Astrocyte of the spinal cord (primary cell): ENCODE measurements at regions not wholly inside any gene's neighbourhood (a gene's known extent, or its start where the extent isn't known, plus 50 kb on each side); places are given as distances from the start of the nearest gene placed in this dataset.

Source experiments
- DNase-seq: peaks from one replicate; pipeline ENCODE4 v3.0.0; 2011; ENCODE audit warnings: low read depth, low spot score
- H3K4me3 ChIP-seq: 2 replicates; pipeline ENCODE4 v1.5.1; 2011; ENCODE audit warnings: low read depth, mild to moderate bottlenecking, low read length, moderate library complexity
- CTCF ChIP-seq: IDR thresholded peaks from 2 replicates; pipeline ENCODE4 v1.5.1; 2012; ENCODE audit warnings: low read depth, mild to moderate bottlenecking, low read length, inconsistent platforms
- in situ Hi-C: cut with HindIII; loops from 2 replicates; pipeline ENCODE4 v1.10.0; 2017; ENCODE audit warnings: low sequenced_read_pairs

- in situ Hi-C loops, result no loop called here
- no peak for TF ChIP-seq CTCF
- DNase-seq, result no peak
- no peak overlapping the region for H3K4me3 ChIP-seq
Measured at GRCh38 chr2:121098556-121098955, 186.4 kb downstream of the TFCP2L1 start.

- no peak for DNase-seq
- peak; percentile 57 for TF ChIP-seq CTCF
- in situ Hi-C loops, result no loop called here
- H3K4me3 ChIP-seq, result no peak overlapping the region
Measured at GRCh38 chr2:121099329-121100290, 185.4 kb downstream of the TFCP2L1 start.

- no peak overlapping the region for H3K4me3 ChIP-seq
- DNase-seq, result no peak
- in situ Hi-C loops, result no loop called here
- TF ChIP-seq CTCF, result no peak
Measured at GRCh38 chr2:121101093-121101715, 183.8 kb downstream of the TFCP2L1 start.

- in situ Hi-C loops, result no loop called here
- H3K4me3 ChIP-seq, result no peak overlapping the region
- no peak for TF ChIP-seq CTCF
- no peak for DNase-seq
Measured at GRCh38 chr2:121102941-121103340, 182.1 kb downstream of the TFCP2L1 start.

- TF ChIP-seq CTCF, result no peak
- in situ Hi-C loops, result no loop called here
- no peak for DNase-seq
Measured at GRCh38 chr2:121103960-121104359, 181.0 kb downstream of the TFCP2L1 start.

GRCh38 chr2:121104721-121105141, 180.3 kb downstream of the TFCP2L1 start:
- TF ChIP-seq CTCF, result no peak
- DNase-seq, result peak; percentile 15
- H3K4me3 ChIP-seq, result no peak overlapping the region
- in situ Hi-C loops, result no loop called here

More at GRCh38 chr2:121103960-121104359, 181.0 kb downstream of the TFCP2L1 start:
- H3K4me3 ChIP-seq, result no peak overlapping the region
